Endothelial cell of umbilical vein (primary cell): ENCODE measurements at regions not wholly inside any gene's neighbourhood (a gene's known extent, or its start where the extent isn't known, plus 50 kb on each side); places are given as distances from the start of the nearest gene placed in this dataset.

Experiments
- BruUV-seq: library from RNA; stranded (reverse); fragments of 400-500 nt; replicated peaks from 2 replicates; lab custom pipeline; 2021; lab: Mats Ljungman, UMichigan
- CTCF ChIA-PET: fragments of 300-600, 350-600 bp; sonication (Branson Sonifier 250); formaldehyde crosslinking; loops from one replicate; lab custom pipeline; 2021; ENCODE audit warnings: antibody characterized with exemption, inconsistent platforms; lab: Charles Lee
- POLR2A ChIA-PET: fragments of 300-600, 350-600 bp; sonication (Branson Sonifier 250); formaldehyde crosslinking; loops from one replicate; lab custom pipeline; 2021; ENCODE audit warnings: antibody characterized with exemption, inconsistent platforms; lab: Charles Lee
- DNase-seq: peaks from one replicate; pipeline ENCODE4 v3.0.0-alpha.2; 2011; ENCODE audit warnings: low read depth, low spot score
- FAIRE-seq: peaks from 2 replicates; lab custom pipeline; 2011; peaks lifted over from hg19 to GRCh38; lab: Jason Lieb, UNC
- H2AFZ ChIP-seq: 2 replicates; pipeline ENCODE4 v1.6.0; 2012; ENCODE audit warnings: low read depth, low read length, control low read depth, inconsistent platforms
- H3K27ac ChIP-seq: 2 replicates; pipeline ENCODE4 v1.5.1; 2011; ENCODE audit warnings: low read depth, mild to moderate bottlenecking, control low read depth, low read length, moderate library complexity; ENCODE audit not compliant: insufficient read depth
- H3K27me3 ChIP-seq, 2 experiments: 2 replicates each; pipeline versions ENCODE4 v1.6.0 to v1.6.1; 2011; ENCODE audit warnings: low read length in 2 of 2, mixed read lengths in 1 of 2; ENCODE audit not compliant: control insufficient read depth in 2 of 2, insufficient read depth in 2 of 2
- H3K36me3 ChIP-seq, 2 experiments: 2 replicates in 1 of 2; 3 replicates in 1 of 2; pipeline ENCODE4 v1.5.1; 2011; ENCODE audit warnings: low read length in 2 of 2, mild to moderate bottlenecking in 1 of 2, moderate library complexity in 1 of 2; ENCODE audit not compliant: control insufficient read depth in 2 of 2, insufficient read depth in 2 of 2; ENCODE audit errors: extremely low read depth in 1 of 2
- H3K4me1 ChIP-seq: 3 replicates; pipeline ENCODE4 v1.5.1; 2011; ENCODE audit warnings: mild to moderate bottlenecking, low read length; ENCODE audit not compliant: control insufficient read depth, insufficient read depth; ENCODE audit errors: extremely low read depth
- H3K4me2 ChIP-seq: 2 replicates; pipeline ENCODE4 v1.6.1; 2011; ENCODE audit warnings: low read length, control low read depth, mixed read lengths; ENCODE audit not compliant: insufficient read depth
- H3K4me3 ChIP-seq, 3 experiments: fragments of 200-600 bp in 1 of 3; sonication (generic), shearing (Covaris generic) in 1 of 3; replicated peaks in 1 of 3; 2 replicates each; pipeline ENCODE4 v1.5.1; 2011 to 2016; ENCODE audit warnings: control low read depth in 3 of 3, low read length in 3 of 3, mild to moderate bottlenecking in 2 of 3, inconsistent platforms in 1 of 3, low read depth in 1 of 3, moderate library complexity in 1 of 3; ENCODE audit not compliant: insufficient read depth in 1 of 3
- H3K79me2 ChIP-seq: 2 replicates; pipeline ENCODE4 v1.6.0; 2012; ENCODE audit warnings: low read length, inconsistent platforms; ENCODE audit not compliant: control insufficient read depth, insufficient read depth
- H3K9ac ChIP-seq: replicated peaks from 2 replicates; pipeline ENCODE3; 2011; ENCODE audit warnings: low read length, control low read depth; ENCODE audit not compliant: insufficient read depth; ENCODE audit errors: extremely low read depth
- H3K9me1 ChIP-seq: replicated peaks from 3 replicates; pipeline ENCODE4 v1.6.0; 2011; ENCODE audit warnings: mild to moderate bottlenecking, low read length; ENCODE audit not compliant: control insufficient read depth, insufficient read depth; ENCODE audit errors: extremely low read depth
- H3K9me3 ChIP-seq: replicated peaks from 2 replicates; pipeline ENCODE4 v1.5.1; 2012; ENCODE audit warnings: low read length, inconsistent platforms; ENCODE audit not compliant: control insufficient read depth, insufficient read depth
- H4K20me1 ChIP-seq: replicated peaks from 2 replicates; pipeline ENCODE3; 2011; ENCODE audit warnings: mild to moderate bottlenecking, low read length; ENCODE audit not compliant: control insufficient read depth, insufficient read depth; ENCODE audit errors: extremely low read depth
- CTCF ChIP-seq, 2 donors: IDR thresholded peaks; 1 replicate in 1 of 2; 2 replicates in 1 of 2; pipeline ENCODE4 v1.5.1; 2011; ENCODE audit warnings: low read length in 2 of 2, mild to moderate bottlenecking in 2 of 2, moderate library complexity in 2 of 2, control low read depth in 1 of 2, inconsistent platforms in 1 of 2, low read depth in 1 of 2; ENCODE audit not compliant: insufficient read depth in 1 of 2; ENCODE audit errors: extremely low read depth in 1 of 2
- EZH2 ChIP-seq: IDR thresholded peaks from 2 replicates; pipeline ENCODE4 v1.6.1; 2012; ENCODE audit warnings: borderline replicate concordance, low read depth, mild to moderate bottlenecking, moderate library complexity, low read length, inconsistent platforms; ENCODE audit not compliant: severe bottlenecking
- FOS ChIP-seq: IDR thresholded peaks from 2 replicates; pipeline ENCODE4 v1.6.1; 2011; ENCODE audit warnings: mild to moderate bottlenecking, low read length, moderate library complexity, borderline replicate concordance; ENCODE audit not compliant: insufficient read depth
- GATA2 ChIP-seq: IDR thresholded peaks from 2 replicates; pipeline ENCODE4 v1.7.0; 2011; ENCODE audit warnings: low read depth, mild to moderate bottlenecking, moderate library complexity, mixed read lengths, low read length; ENCODE audit not compliant: insufficient read length, insufficient read depth
- JUN ChIP-seq: IDR thresholded peaks from 2 replicates; pipeline ENCODE4 v1.6.1; 2011; ENCODE audit warnings: borderline replicate concordance, low read depth; ENCODE audit not compliant: insufficient read length, insufficient read depth
- MAX ChIP-seq: IDR thresholded peaks from 2 replicates; pipeline ENCODE4 v1.6.1; 2011; ENCODE audit not compliant: insufficient read depth, insufficient read length
- MYC ChIP-seq: IDR thresholded peaks from one replicate; pipeline ENCODE4 v1.6.1; 2011; ENCODE audit warnings: mild to moderate bottlenecking, low read depth, low read length
- POLR2A ChIP-seq: IDR thresholded peaks from 2 replicates; pipeline ENCODE4 v1.6.1; 2012; ENCODE audit warnings: low read depth, mild to moderate bottlenecking, control low read depth, low read length
- POLR2AphosphoS5 ChIP-seq: IDR thresholded peaks from 2 replicates; pipeline ENCODE4 v1.6.1; 2012; ENCODE audit warnings: low read depth, mild to moderate bottlenecking, control low read depth, low read length, moderate library complexity; ENCODE audit not compliant: insufficient read depth
- dilution Hi-C: fragments of 300-500 bp; cut with MboI; formaldehyde crosslinking; loops from one replicate; pipeline ENCODE4 v1.15.0; 2019; ENCODE audit warnings: low sequenced_read_pairs; ENCODE audit not compliant: extremely low pct_ligation_motif_present
- intact Hi-C: fragments of 100-400 bp; cut with micrococcal nuclease; formaldehyde crosslinking; loops from one replicate; pipeline ENCODE4 v1.10.0; 2022

- TF ChIP-seq POLR2AphosphoS5 (no peak), JUN (no peak), FOS (no peak), GATA2 (no peak), CTCF (IDR thresholded peaks at IDR 0.05; ENCODE audit: extremely low read depth in 1 of 2, insufficient read depth in 1 of 2, low read depth in 1 of 2, low read length in 2 of 2) (no peak), POLR2A (no peak), MYC (no peak), EZH2 (no peak), MAX (no peak)
- Histone ChIP-seq H3K4me1 (peaks cover 32% of the 10 kb centered on the region), H4K20me1 (no peaks in the 10 kb centered on the region), H3K27me3 (no peaks in the 10 kb centered on the region), H3K9me3 (no peaks in the 10 kb centered on the region), H3K79me2 (no peaks in the 10 kb centered on the region), H2AFZ (no peak overlapping the region), H3K27ac (no peak overlapping the region), H3K4me2 (no peak overlapping the region), H3K4me3 (no peak overlapping the region), H3K9ac (no peak overlapping the region), H3K9me1 (no peaks in the 10 kb centered on the region), H3K36me3 (no peaks in the 10 kb centered on the region)
- FAIRE-seq (no peak), DNase-seq (no peak)
- dilution Hi-C loops, result no loop called here
- CTCF ChIA-PET, result interaction anchor here (0.6 to 3.8 kb wide), 10 partner anchors 8 to 133 kb away, joined by 3 to 22 read pairs (median 3); no protein-coding TSS in a partner anchor
- POLR2A ChIA-PET, result interaction anchor here (1.8 kb wide), 1 partner anchor 108 kb away, joined by 4 read pairs; the partner anchor contains the start of gene IRF2BPL
- BruUV-seq, result no TSS peak
- intact Hi-C loops, result no loop called here
Observed at GRCh38 chr14:76921088-76921399, 94.8 kb downstream of the LRRC74A start.
